ENCODE measurements at regions not wholly inside any gene's neighbourhood (a gene's known extent, or its start where the extent isn't known, plus 50 kb on each side); places are given as distances from the start of the nearest gene placed in this dataset.

GRCh38 chrX:117325706-117326105 is 790.9 kb downstream of the KLHL13 start:
- intact Hi-C loops (cut with micrococcal nuclease; ENCODE audit: unreplicated experiment): no loop called here
- Histone ChIP-seq H4K20me1 (ENCODE audit: insufficient read depth) (no peaks in the 10 kb centered on the region), H3K27me3 (ENCODE audit: insufficient read depth, low read depth) (no peaks in the 10 kb centered on the region), H3K79me2 (ENCODE audit: low read depth) (no peaks in the 10 kb centered on the region), H3K4me3 (no peak overlapping the region), H3K9me3 (ENCODE audit: insufficient read depth, low read depth) (no peaks in the 10 kb centered on the region), H3K9me2 (ENCODE audit: insufficient read depth) (no peaks in the 10 kb centered on the region; the same call in 1 of the 2 replicates), H3K4me1 (replicated peaks; ENCODE audit: insufficient read depth) (no peaks in the 10 kb centered on the region), H3F3A (ENCODE audit: insufficient read depth, low read depth) (no peaks in the 10 kb centered on the region), H3K27ac (no peak overlapping the region), H2AFZ (no peak overlapping the region), H3K4me2 (no peak overlapping the region), H3K36me3 (ENCODE audit: low read depth) (no peaks in the 10 kb centered on the region)
- TF ChIP-seq EZH2 (IDR thresholded peaks at IDR 0.05; ENCODE audit: low read depth): no peak
- TF ChIP-seq CTCF (conservative IDR thresholded peaks at IDR 0.05): no peak
- POLR2A ChIA-PET (ENCODE audit: unreplicated experiment): no interaction called here
- no TSS peak for BruUV-seq (replicated peaks)
- CTCF ChIA-PET: interaction anchor here (0.6 kb wide), 1 partner anchor 433 kb away, joined by 3 read pairs; no protein-coding TSS in a partner anchor
- no peak for DNase-seq

GRCh38 chrX:117305168-117305766 is 811.3 kb downstream of the KLHL13 start:
- no peak for DNase-seq
- no peaks in the 10 kb centered on the region for H4K20me1 ChIP-seq (ENCODE audit: insufficient read depth)
- no peak overlapping the region for H3K27ac ChIP-seq
- no TSS peak for BruUV-seq (replicated peaks)
- no peaks in the 10 kb centered on the region for H3K27me3 ChIP-seq (ENCODE audit: insufficient read depth, low read depth)
- no peaks in the 10 kb centered on the region for H3K79me2 ChIP-seq (ENCODE audit: low read depth)
- no peak for TF ChIP-seq CTCF (conservative IDR thresholded peaks at IDR 0.05)
- ChIA-PET POLR2A (ENCODE audit: unreplicated experiment) (no interaction called here), CTCF (no interaction called here)
- no peaks in the 10 kb centered on the region for H3K9me3 ChIP-seq (ENCODE audit: insufficient read depth, low read depth)
- H3K4me1 ChIP-seq (replicated peaks; ENCODE audit: insufficient read depth): no peaks in the 10 kb centered on the region
- H3K36me3 ChIP-seq (ENCODE audit: low read depth): no peaks in the 10 kb centered on the region
- no peak overlapping the region for H3K4me2 ChIP-seq
- intact Hi-C loops (cut with micrococcal nuclease; ENCODE audit: unreplicated experiment): no loop called here
- no peaks in the 10 kb centered on the region for H3K9me2 ChIP-seq (ENCODE audit: insufficient read depth)
- H3F3A ChIP-seq (ENCODE audit: insufficient read depth, low read depth): no peaks in the 10 kb centered on the region
- no peak overlapping the region for H3K4me3 ChIP-seq
- no peak overlapping the region for H2AFZ ChIP-seq

GRCh38 chrX:117301086-117301485 is 815.5 kb downstream of the KLHL13 start:
- Histone ChIP-seq H3K36me3 (ENCODE audit: low read depth) (no peaks in the 10 kb centered on the region), H3K4me3 (no peak overlapping the region), H3K79me2 (ENCODE audit: low read depth) (no peaks in the 10 kb centered on the region), H3K9me3 (ENCODE audit: insufficient read depth, low read depth) (no peaks in the 10 kb centered on the region), H2AFZ (no peak overlapping the region), H3K4me1 (replicated peaks; ENCODE audit: insufficient read depth) (no peaks in the 10 kb centered on the region), H3F3A (ENCODE audit: insufficient read depth, low read depth) (no peaks in the 10 kb centered on the region), H3K27ac (no peak overlapping the region), H3K4me2 (no peak overlapping the region), H3K9me2 (ENCODE audit: insufficient read depth) (no peaks in the 10 kb centered on the region), H3K27me3 (ENCODE audit: insufficient read depth, low read depth) (no peaks in the 10 kb centered on the region), H4K20me1 (ENCODE audit: insufficient read depth) (no peaks in the 10 kb centered on the region)
- ChIA-PET POLR2A (ENCODE audit: unreplicated experiment) (no interaction called here), CTCF (no interaction called here)
- intact Hi-C loops (cut with micrococcal nuclease; ENCODE audit: unreplicated experiment): no loop called here
- no TSS peak for BruUV-seq (replicated peaks)
- TF ChIP-seq CTCF (conservative IDR thresholded peaks at IDR 0.05) (no peak), EZH2 (IDR thresholded peaks at IDR 0.05; ENCODE audit: low read depth) (no peak)
- DNase-seq: no peak
